ENCODE measurements at regions not wholly inside any gene's neighbourhood (a gene's known extent, or its start where the extent isn't known, plus 50 kb on each side); places are given as distances from the start of the nearest gene placed in this dataset.

DNA sequence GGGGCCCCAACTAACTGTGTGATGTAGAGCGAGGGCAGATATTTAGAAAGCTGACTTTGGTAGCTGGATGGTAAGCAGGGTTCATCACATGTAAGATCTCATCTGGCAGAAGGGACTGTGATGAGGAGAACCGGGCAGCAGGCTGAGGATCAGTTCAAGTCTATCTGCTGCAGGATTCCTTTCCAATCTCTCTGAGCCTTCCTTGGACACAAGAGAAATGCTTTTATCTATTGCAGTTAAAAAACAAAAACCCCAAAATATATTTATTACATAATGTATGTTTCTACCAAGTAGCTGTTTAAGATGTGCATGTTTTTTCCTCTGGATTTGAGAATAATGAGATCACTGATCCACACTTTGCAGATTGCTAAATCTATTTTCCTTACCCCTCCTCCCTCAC, 411.5 kb downstream of the RAP2B start:
- ATAC-seq (no peak), DNase-seq (no peak)
- WGBS, 2 donors, result 75 to 80% methylated on average over 2 of the region's 2 CpGs
- intact Hi-C loops (cut with DNase I), result no loop called here
- TF ChIP-seq, protein P1, sequence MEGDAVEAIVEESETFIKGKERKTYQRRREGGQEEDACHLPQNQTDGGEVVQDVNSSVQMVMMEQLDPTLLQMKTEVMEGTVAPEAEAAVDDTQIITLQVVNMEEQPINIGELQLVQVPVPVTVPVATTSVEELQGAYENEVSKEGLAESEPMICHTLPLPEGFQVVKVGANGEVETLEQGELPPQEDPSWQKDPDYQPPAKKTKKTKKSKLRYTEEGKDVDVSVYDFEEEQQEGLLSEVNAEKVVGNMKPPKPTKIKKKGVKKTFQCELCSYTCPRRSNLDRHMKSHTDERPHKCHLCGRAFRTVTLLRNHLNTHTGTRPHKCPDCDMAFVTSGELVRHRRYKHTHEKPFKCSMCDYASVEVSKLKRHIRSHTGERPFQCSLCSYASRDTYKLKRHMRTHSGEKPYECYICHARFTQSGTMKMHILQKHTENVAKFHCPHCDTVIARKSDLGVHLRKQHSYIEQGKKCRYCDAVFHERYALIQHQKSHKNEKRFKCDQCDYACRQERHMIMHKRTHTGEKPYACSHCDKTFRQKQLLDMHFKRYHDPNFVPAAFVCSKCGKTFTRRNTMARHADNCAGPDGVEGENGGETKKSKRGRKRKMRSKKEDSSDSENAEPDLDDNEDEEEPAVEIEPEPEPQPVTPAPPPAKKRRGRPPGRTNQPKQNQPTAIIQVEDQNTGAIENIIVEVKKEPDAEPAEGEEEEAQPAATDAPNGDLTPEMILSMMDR (IDR thresholded peaks at IDR 0.05), result no peak
- no peaks in the 10 kb centered on the region for H3K4me1 ChIP-seq
- no peaks in the 10 kb centered on the region for H3K36me3 ChIP-seq
- H3K4me3 ChIP-seq, result no peak overlapping the region
- H3K27me3 ChIP-seq, result no peaks in the 10 kb centered on the region
- no peak overlapping the region for H3K27ac ChIP-seq
- H3K9me3 ChIP-seq, result peaks cover 0 to 15% (median 0%) of the 10 kb centered on the region in 11 donors

DNA sequence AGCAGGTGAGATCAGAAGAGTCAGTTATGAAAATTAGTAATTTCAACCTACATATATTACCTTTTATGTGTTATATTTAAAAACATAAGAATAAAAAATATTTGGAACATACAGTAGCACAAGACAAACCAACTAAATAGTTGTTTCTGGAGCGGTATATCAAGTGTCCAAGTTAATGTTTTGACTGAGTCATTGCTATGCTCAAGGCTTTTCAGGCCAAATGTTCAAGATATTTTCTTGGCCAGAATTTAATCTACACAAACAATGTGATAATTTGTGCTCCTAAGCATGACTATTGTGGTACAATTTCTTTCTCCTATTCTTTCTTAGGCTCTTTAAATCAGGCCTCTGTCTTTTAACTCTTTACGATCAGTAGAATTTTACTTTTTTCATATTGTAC, 412.4 kb downstream of the RAP2B start:
- no peak overlapping the region for H3K4me3 ChIP-seq
- TF ChIP-seq, protein P1 (IDR thresholded peaks at IDR 0.05), result no peak
- 75 to 94% methylated on average over 2 of the region's 2 CpGs for WGBS, 2 donors
- no peaks in the 10 kb centered on the region for H3K36me3 ChIP-seq
- H3K4me1 ChIP-seq, result no peaks in the 10 kb centered on the region
- peaks cover 0 to 15% (median 0%) of the 10 kb centered on the region in 11 donors for H3K9me3 ChIP-seq
- no peak overlapping the region for H3K27ac ChIP-seq
- intact Hi-C loops (cut with DNase I), result no loop called here
- no peak for DNase-seq
- H3K27me3 ChIP-seq, result no peaks in the 10 kb centered on the region
- no peak for ATAC-seq

DNA sequence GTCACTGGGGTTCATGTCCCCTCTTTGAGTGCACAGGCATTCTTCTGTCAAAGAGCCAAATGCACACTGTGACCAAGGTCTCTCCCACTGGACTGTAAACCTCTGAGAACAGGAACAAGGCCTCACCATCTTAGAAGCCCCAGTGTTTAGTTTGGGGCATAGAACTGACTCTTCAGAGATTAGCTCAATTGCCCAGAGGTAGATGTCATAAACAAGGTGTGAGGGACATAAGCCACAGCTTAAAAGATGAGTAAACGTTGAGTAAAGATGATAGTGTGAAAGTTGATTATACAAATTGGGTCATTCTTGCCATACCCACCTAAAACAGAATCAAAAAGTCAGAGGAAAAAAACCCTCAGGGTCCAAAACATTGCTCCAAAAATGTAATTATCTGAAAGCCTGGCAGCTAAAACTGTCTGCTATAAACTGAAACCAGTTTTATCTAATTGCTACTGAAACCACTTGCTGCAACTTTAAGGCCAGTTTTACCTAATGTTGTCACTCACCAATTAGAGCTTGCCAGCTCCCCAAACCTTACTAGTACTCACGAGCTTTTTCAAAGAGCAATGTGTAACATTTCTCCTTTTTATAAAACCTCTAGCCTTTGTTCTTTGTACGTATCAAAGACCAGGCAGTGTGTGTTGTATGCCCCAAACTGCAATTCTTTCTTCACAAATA, 415.2 kb downstream of the RAP2B start:
- ATAC-seq, result no peak

DNA sequence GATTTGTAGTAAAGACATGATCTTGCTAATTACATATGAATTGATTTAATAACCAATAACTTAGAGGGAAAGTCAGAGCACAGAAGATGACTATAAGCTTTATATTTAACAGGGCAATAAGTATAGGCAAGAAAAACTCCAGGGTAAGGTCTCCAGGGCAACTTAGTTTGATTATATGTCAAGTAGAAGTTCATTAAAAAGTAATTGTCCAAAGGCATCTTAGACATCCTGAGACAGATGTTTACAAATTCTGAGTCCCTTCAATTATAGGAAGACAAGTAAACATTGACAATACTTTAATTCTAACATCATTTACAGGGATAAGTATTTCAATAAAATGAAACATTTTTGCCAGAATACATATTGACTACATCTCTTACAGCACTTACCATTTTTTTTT, 416.0 kb downstream of the RAP2B start:
- Histone ChIP-seq H3K27me3 (no peaks in the 10 kb centered on the region), H3K36me3 (no peaks in the 10 kb centered on the region), H3K4me3 (no peak overlapping the region), H3K4me1 (no peaks in the 10 kb centered on the region), H3K9me3 (no peaks in the 10 kb centered on the region), H3K27ac (no peak overlapping the region)
- intact Hi-C loops (cut with DNase I), result no loop called here
- TF ChIP-seq, protein P1 (IDR thresholded peaks at IDR 0.05), result no peak
- ATAC-seq (no peak), DNase-seq (no peak)

More for the DNA sequence above, 415.2 kb downstream of the RAP2B start:
- no peaks in the 10 kb centered on the region for H3K36me3 ChIP-seq
- no peaks in the 10 kb centered on the region for H3K4me1 ChIP-seq
- no peaks in the 10 kb centered on the region for H3K27me3 ChIP-seq
- H3K9me3 ChIP-seq, result no peaks in the 10 kb centered on the region
- no peak overlapping the region for H3K27ac ChIP-seq
- intact Hi-C loops (cut with DNase I), result no loop called here
- no peak overlapping the region for H3K4me3 ChIP-seq
- TF ChIP-seq, protein P1 (IDR thresholded peaks at IDR 0.05), result no peak
- DNase-seq, result no peak
- WGBS, 2 donors, result 71 to 74% methylated on average over 3 of the region's 3 CpGs
